DMS53 treated with DMSO at 0.1 percent for 48 hours (cell line): ENCODE measurements at regions not wholly inside any gene's neighbourhood (a gene's known extent, or its start where the extent isn't known, plus 50 kb on each side); places are given as distances from the start of the nearest gene placed in this dataset.

Source experiments
- DNase-seq: peaks from one replicate; lab custom pipeline; 2025; ENCODE audit not compliant: unreplicated experiment; lab: John Stamatoyannopoulos, UW

- no peak for DNase-seq
These were observed 104.2 kb upstream of the PFN2 start for GRCh38 chr3:150074697-150075416.

DNA sequence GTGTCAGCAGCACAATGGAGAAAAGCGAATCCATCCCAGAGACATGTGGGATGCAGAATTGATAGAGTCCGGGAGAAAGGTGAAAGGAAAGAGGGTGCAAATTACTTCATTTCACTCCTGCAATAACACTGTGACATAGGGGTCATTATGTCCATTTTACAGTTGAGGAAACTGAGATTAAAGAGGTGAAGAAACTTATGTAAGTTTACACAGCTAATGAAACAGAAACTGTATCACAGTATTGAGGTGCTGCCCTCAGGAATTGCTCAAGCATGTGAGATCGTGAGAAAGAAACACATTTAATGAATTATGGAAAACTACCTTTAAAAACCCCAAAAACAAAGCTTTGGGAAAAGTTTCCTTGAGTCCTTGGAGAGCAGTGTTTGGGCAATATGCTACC is 103.6 kb upstream of the PFN2 start:
- DNase-seq: no peak

DNA sequence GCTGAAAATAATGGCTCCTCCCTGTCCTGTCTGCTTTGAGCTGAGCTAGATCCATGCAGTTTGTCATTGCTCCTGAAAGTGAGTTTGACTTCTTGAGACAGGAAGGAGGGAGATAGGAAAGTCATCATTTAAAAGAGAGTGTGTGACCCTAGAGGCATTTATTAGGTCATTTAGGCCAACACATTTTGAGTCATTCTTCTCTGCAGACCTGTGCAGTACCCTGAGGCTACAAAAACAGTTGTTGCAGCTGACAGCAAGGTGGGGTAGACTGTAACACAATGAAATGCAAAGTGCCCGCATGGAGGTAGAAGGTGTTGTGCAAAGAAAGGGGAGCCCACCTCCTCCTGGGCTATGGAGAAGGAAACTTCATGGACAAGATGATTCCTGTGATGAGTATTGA is 102.8 kb upstream of the PFN2 start:
- DNase-seq: no peak

DNA sequence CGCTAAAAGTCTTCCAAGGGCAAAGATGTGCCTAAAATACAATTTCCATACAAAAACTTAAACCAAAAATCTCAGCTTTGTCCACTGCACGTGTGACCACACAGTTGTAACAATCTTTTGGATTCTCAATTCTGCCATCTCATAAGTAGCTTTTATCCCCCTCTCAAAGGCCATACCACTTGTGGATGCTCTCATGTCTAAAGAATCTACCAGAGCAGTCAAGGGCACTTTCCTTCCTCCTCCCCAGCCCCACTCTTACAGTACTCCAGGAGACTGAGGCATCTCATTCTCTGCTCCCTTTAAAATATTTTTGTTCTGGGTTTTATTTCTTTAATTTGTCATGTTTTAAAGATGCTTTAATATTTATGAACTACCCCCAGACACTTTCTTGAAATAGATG is 102.3 kb upstream of the PFN2 start:
- no peak for DNase-seq

GRCh38 chr3:150072576-150072975 is 101.9 kb upstream of the PFN2 start:
- DNase-seq: no peak

DNA sequence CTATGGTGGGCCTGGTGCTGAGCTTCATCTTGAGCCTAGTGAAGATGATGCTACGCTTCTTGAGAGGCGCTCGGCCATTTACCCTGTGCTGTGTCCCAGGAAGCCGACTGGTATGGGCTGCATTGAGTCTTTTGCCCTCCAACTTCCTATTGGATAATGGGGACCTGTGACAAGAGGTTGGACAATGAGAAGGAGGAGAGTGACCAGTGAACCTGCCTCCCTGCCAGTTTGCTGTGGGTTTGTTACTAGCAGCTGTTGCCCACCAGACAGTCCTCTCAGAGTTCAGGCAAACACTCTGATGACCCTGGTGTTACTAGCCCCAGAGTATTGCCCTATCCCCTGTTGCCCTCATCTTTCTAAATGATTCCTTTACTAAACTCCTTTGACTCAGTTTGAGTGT is 99.6 kb upstream of the PFN2 start:
- no peak for DNase-seq

GRCh38 chr3:150069633-150070032 is 98.9 kb upstream of the PFN2 start:
- no peak for DNase-seq

- no peak for DNase-seq
These were observed 98.4 kb upstream of the PFN2 start for GRCh38 chr3:150069154-150069527.

GRCh38 chr3:150068440-150069153 is 97.9 kb upstream of the PFN2 start:
- DNase-seq: no peak

DNA sequence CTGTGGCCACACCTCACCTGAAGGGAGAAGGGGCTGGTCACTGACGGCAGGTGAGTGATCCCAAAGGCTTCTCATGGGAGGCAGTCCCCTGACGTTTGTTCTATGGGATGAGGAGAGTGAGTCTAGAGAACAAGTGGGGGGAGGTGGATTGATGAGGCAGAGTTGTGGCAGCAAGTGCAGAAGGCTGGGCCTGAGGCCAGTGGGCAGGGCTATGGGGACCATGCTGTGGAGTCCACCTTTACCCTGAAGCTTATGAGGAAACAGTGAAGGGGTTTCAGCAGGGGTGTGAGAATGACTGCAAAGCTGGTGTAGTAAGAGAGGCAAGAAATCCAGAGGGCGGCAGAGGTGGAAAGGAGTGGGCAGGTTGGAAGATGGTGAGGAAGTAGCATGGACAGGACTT is 96.9 kb upstream of the PFN2 start:
- no peak for DNase-seq

- DNase-seq: no peak
These were observed 94.3 kb upstream of the PFN2 start for GRCh38 chr3:150064971-150065370.

DNA sequence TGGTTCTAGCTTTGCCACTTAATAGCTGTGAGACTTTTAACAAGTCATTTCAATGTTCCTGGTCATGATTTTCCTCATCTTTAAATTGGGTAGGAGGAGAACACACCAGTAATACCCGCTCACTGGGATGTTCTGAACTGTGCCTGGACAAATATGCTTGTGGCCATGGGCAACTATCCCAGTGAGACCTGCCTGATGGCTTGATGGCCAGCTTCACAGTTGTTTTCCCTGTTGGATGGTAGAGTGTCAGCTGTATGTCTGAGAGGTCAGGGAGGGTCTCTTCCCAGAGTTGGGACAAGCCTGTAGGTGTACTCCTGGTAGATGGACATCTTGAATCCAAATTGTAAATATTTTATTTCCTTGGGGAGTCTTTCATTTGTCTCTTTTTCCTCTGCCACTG is 92.5 kb upstream of the PFN2 start:
- no peak for DNase-seq

DNA sequence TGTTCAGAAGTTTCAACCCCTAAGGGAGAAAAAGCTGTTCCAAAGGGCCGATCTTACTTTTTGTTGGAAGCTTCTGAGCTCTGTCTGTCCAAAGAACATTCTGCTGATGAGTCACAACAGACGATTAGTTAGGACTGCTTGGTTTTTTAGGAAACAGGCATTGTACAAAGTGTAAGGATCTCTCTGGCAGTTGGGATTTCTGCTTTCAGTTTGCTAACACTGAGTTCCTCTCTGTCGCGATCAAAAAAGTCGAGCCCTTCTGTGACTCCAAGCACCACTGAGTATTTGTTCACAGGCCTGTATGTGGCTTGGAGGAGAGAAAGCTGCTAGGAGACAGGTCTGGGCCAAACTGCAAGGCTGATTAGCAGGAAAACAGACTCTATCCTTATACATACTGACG is 91.8 kb upstream of the PFN2 start:
- DNase-seq: no peak

- no peak for DNase-seq
These were observed 90.8 kb upstream of the PFN2 start for GRCh38 chr3:150061288-150062024.

GRCh38 chr3:150059729-150060128 is 89.0 kb upstream of the PFN2 start:
- DNase-seq: no peak

DNA sequence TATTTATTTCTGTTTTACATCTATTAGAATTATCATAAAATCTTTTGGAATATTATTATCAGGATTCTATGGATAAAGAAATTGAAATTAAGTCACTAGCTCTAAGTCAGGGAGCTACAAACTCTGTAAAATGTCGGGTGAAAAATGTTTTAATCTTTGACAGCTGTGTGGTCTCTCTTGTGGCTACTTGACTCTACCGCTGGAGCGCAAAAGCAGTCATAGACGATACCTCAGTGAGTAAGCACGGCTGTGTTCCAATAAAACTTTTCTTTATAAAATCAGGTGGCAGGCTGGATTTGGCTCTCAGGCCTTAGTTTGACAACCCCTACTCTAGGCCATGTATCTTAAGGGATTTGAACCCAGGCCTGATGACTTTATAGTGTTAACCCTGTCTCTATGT is 88.5 kb upstream of the PFN2 start:
- DNase-seq: no peak

DNA sequence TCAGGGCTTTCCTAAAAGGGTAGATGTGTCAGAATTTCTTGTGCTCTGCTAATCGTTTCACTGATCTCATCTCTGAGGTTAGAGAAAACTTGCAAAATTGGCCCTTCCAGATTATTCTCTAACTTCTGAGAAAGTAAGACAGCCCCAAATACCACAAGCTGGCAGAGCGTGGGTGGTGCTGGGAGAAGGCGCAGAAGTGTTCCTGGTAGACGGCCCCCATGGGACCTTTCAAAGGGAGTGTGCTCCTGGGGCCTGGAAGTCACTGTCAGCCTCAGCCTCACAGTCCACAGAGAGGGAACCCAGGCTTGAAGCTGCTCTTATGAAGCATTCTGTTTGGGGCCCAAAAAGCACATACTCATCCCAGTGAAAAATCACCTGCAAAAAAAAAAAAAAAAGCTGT is 86.5 kb upstream of the PFN2 start:
- DNase-seq: no peak

DNA sequence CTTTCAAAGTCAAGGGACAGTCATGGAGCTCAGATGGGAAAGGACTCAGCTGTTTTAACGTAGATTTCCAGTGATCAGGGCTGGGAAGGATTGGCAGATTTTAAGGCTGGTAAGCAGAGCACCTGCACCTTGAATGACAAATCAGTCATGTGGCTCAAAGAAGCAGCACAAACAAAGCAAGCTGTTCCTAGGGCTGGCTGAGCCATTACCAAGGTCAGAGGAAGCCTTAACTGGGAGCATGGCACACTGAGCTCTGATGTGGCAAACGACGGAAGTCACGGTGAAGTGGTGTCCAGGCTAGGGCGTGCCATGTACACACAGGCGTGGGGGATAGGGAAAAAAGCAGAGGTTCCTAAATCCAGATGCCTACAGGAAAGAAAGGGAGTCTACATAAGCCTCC is 84.6 kb upstream of the PFN2 start:
- DNase-seq: peak; percentile 3

GRCh38 chr3:150054635-150055034 is 83.9 kb upstream of the PFN2 start:
- no peak for DNase-seq

DNA sequence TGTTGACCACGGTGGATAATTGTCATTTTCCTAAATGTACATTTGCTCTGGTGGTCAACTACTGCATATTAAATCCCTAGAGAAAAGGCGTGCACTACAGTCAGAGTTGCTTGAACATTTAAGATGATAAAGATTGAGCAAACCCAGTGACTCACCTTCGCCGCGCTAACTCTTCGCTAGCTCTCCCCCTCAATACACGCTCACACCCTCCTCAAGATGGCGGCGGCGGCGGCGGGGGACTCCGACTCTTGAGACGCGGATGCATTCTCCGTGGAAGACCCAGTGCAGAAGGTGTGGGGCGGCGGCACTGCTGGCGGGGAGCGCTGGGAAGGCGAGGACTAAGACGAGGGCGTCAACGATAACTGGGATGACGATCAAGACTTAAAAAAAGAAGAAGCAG is 79.8 kb upstream of the PFN2 start:
- no peak for DNase-seq

DNA sequence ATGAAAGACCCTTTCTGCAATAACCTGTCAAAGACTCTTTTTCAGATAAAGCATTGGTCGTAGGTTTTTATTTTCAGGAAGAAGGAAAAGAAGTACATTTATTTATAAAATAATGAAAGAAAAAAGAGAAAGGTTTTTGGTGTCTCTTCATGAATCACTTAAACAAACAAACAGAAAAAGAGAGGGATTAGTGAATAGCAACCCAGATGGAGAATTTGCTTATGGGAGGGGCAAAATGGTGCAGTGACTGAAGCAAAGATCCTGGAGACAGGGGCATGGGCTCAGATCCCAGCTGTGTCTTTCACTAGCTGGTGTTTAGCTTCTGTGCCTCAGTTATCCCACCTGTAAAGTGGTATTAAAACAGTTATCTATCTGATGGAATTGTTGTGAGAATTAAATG is 78.6 kb upstream of the PFN2 start:
- peak; percentile 4 for DNase-seq

DNA sequence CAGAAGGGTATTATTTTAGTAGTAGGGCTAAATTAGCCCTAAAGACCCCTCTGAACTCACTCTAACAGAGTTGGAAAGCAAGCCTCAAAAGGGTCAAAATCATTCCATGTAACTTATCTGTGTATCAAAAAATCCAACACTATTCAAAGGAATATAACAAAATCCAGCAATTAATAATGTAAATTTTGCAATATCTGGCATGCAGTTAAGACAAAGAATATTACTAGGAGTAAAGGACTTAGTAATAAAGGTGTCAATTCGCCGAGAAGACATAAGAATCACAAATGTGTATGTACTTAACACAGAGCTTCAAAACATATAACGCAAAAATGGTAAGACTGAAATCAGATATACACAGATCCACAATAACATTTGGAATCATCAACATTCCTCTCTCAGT is 71.2 kb upstream of the PFN2 start:
- DNase-seq: no peak
